H54 (cell line): ENCODE measurements at regions not wholly inside any gene's neighbourhood (a gene's known extent, or its start where the extent isn't known, plus 50 kb on each side); places are given as distances from the start of the nearest gene placed in this dataset.

Source experiments
- DNase-seq: peaks from one replicate; pipeline ENCODE4 v3.0.0; 2011; ENCODE audit warnings: low spot score, mixed read lengths; ENCODE audit not compliant: insufficient read length
- FAIRE-seq: peaks from 3 replicates; lab custom pipeline; 2011; peaks lifted over from hg19 to GRCh38; lab: Jason Lieb, UNC
- POLR2A ChIP-seq: IDR thresholded peaks from 2 replicates; pipeline ENCODE4 v1.6.1; 2011; ENCODE audit warnings: low read depth, mild to moderate bottlenecking, low read length

DNA sequence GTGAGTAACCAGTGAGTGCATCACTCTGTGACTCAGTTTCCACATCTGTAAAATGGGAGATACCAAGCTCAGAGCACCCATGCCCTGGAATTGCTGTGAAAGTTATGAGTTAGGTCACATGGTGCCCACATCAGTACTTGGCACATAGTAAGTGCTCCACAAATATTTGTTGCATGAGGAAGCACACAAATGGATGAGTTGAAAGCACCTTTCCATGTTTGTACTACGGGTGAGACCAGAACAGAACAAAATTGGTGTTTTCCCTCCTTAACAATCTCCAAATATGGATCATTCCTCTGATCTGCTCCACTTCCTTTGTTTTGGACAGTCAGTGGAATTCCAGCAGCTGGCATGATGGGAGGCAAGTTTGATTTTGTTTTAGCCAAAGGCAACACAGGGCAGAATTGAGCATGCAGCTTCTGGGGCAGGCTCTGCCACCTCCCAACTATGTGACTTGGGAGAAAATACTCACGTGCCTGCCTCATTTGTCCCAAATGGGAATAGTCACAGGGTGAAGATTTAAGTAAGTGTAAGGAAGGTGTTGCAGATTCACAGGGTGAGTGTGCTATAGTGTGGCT, 503.7 kb upstream of the SULF2 start:
- DNase-seq (no peak), FAIRE-seq (no peak)
- no peak for TF ChIP-seq POLR2A

DNA sequence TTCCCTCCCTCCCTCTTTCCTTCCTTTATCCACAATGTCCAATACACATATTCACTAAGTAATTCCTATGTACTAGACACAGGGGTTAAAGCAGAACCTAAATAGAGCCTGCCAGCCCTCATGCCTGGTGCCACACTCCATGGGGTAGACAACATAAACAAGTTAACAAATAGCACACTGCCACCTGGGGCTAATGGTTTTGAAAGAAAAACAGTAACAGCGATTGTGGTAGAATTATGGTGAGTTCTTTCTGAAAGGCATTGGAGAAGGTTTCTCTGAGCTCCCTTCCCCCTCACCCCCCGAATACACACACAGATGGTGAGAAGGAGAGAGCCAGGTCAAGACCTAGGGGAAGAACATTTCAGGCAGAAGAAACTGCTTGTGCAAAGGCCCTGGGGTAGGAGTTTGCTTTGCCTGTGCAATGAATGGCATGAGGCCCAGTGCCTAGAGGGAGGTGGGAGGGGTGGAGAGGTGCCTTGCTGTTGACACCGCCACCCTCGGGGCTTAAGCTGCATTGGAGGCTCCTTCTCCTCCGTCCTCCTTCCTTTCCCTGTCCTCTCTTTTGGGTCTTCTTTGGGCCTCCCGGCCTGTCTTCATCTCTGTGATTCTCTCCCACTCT, 502.4 kb upstream of the SULF2 start:
- no peak for FAIRE-seq
- no peak for DNase-seq
- no peak for TF ChIP-seq POLR2A

DNA sequence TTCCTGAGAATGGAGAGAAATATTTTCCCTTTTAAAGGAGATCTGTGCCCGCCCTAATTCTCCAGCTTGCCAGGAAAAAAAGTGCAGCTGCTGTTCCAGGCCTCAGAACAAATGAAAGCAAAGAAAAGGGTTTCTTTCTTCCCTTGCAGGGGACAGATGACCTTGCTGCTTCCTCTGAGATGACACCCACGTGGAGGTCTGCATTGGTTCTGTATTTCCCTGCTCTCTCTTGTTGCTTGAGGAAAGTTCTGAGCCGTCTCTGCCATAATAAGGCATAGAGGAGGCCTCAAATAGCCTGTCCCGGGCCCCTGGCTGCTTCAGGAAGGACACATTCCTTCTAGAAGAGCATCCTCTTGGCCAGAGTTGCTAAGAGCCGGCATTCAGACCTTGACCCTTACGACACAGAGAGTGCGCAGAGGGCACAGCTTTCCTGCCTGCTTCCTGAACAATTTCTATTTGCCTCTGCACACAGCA, 501.8 kb upstream of the SULF2 start:
- FAIRE-seq (no peak), DNase-seq (no peak)
- TF ChIP-seq POLR2A, result no peak

DNA sequence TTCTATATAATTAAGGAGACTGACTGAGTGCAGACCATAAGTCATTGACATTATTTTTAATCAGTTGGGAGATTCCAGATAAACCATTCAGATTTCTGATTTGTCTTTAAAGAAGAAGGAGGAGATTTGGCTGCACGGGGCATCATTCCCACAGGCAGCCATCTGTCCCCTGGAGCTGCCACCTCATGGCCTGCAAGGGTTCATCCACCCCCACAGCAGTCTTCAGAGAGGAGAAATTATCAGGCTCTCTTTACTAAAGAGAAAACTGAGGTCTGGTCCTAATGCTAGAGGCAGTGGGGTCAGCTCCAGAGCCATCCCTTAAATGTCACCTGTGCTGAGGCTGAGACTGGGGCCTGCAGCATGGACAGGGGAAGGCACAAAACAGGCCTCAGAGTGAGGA, 501.3 kb upstream of the SULF2 start:
- DNase-seq (no peak), FAIRE-seq (no peak)
- no peak for TF ChIP-seq POLR2A

DNA sequence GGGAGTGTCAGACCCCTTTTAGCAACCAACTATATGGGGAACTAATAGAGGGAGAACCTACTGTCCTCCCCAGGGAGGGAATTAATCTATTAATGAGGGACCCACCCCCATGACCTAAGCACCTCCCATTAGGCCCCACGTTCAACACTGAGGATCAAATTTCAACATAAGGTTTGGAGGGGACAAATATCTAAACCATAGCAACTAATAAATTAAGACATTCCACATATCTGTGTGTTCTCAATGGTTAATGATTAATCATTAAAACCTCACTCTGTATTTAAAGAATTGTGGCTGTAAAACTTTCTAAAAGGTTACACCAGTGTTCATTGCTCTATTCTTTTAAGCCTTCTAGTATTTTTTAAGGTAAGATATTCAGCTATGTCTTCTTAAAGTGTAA, 500.4 kb upstream of the SULF2 start:
- TF ChIP-seq POLR2A, result no peak
- FAIRE-seq (no peak), DNase-seq (no peak)

DNA sequence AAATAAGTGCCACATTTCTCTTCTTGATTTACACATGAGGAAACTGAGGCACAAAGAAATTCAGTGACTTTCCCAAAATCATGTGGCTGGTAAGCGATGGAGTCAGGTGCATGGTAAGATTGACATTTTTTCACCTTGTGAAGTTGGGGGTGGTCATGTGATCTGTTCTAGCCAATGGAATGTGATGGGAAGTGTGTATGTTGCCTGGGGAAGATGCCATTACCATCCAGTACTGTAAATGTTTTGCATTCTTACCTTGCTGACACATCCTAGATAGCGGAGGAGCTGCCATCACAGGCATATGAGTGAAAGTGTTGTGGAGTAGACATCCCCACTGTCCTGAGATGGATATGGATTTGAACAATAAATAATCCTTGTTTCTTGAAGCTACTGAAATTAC, 499.6 kb upstream of the SULF2 start:
- no peak for TF ChIP-seq POLR2A
- no peak for DNase-seq
- FAIRE-seq, result no peak

DNA sequence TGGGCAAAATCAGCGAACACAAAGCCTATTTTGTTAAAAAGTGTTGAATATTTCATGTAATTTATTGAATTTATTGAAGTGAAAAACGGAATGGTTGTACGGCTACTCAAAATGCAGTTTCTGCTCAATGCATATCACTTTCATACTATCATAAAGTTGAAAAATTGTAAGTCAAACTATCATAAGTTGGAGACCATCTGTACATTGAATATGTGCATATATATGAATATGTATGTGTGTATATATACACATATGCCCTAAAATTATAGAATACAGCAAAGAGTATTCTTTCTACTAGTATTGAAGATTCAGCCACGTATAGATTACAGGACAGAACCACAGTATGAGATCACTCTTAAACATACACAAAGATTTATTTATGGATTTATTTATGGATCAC, 499.0 kb upstream of the SULF2 start:
- FAIRE-seq (no peak), DNase-seq (no peak)
- TF ChIP-seq POLR2A, result no peak

DNA sequence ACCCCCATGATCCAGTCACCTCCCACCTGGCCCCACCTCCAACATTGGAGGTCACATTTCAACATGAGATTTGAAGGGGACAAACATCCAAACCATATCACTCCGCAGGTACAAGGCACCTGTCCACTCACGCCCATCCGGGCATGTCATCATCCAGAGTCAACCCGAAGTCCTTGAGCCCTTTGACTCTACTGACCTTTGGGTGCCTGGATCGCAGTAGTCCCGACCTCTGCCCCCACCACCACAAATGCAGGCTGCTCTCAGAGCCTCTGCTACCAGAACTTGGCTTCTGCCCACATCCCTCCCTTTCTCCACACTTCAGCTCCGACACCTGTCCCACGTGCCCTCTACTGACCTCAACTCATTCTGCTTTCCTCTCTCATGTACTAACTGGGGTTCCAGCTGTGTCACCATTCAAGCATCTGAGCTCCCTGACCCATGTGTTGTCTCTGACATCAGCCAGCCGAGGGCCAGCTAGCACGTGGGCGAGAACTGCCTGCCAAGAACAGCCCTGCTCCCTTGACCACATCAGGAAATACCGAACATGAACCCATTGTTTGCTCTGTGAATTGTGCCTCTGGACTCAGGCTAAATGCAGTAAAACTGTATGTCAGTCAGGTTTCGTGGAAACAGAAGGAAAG, 498.3 kb upstream of the SULF2 start:
- FAIRE-seq, result peak; percentile 20
- DNase-seq, result peak; percentile 61
- TF ChIP-seq POLR2A, result no peak

DNA sequence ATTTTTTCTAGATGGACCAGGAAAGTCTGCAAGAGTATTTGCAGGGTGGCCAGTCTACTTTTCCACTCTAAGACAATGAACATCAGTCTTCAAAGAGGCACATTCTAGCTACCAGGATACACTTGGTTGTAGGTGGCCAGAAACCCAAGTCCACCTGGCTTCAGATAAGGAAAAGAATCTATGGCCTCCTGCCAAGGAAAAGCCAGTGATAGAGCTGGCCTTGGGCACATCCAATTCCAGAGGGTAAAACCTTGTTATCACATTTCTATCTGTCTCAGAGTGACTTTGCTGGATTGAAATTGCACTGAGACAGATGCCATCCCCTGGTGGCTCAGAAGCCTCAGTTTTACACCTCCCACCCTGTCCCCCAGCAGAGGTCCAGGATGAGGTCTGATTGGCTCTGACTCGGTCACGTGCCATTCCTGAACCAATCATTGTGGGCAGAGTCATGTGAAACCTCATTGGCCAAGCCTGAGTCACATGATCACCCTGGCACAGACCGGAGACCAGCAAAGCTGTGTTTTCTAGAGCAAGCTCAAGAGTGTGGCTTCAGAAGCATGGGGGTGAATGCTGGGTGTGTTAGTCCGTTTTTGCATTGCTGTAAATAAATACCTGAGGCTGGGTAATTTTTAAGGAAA, 497.4 kb upstream of the SULF2 start:
- DNase-seq (no peak), FAIRE-seq (no peak)
- TF ChIP-seq POLR2A, result no peak

DNA sequence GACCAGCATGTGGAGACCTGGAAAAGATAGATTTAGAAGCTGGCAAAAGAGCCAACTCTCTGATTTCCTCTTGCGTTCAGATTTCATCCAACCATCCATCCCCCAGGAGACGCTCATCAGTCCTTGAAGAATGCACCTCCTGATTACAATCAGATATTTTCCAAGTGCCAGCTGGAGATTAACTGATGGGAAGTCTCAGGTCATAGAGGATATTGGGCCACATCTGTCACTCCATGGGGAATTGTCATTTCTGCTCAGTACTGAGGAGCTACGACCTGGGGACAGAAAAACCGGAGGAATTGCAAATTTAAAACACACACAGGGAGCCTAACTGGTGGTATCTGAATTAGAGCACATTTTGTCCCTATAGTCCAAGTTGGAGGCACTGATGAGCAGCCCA, 496.2 kb upstream of the SULF2 start:
- FAIRE-seq (no peak), DNase-seq (no peak)
- no peak for TF ChIP-seq POLR2A

DNA sequence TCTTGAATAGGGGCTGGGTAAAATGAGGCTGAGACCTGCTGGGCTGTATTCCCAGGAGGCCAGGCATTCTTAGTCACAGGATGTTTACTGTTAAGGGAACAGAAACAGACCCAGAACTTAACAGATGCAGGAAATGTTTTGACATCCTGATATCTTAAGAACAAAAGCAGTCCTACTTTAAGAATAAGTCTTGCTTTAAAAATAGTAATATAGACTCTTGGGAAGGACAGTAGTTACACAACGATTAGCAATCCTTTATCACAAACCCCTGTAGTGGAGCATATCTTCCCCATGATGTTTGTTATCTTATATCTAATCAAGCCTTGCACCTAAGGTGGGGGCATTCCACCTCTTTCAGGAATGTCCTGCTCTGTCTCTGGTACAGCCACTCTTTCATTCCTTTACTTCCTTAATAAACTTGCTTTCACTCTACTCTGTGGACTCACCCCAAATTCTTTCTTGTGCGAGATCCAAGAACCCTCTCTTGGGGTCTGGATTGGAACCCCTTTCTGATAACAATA, 493.7 kb upstream of the SULF2 start:
- no peak for TF ChIP-seq POLR2A
- FAIRE-seq, result no peak
- no peak for DNase-seq

DNA sequence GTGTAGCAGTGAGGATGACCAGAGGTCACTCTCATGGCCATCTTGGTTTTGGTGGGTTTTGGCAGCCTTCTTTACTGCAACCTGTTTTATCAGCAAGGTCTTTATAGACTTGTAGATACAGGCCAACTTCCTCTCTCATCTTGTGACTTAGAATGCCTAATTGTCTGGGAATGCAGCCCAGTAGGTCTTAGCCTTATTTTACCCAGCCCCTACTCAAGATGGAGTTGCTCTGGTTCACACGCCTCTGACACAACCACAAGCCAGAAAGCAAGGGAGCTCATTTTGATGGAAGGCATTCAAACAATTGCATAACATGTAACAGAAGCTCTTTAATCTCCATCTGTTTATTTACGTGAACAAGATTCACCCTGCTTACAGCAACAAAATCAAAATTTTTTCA, 492.0 kb upstream of the SULF2 start:
- FAIRE-seq (no peak), DNase-seq (no peak)
- no peak for TF ChIP-seq POLR2A

DNA sequence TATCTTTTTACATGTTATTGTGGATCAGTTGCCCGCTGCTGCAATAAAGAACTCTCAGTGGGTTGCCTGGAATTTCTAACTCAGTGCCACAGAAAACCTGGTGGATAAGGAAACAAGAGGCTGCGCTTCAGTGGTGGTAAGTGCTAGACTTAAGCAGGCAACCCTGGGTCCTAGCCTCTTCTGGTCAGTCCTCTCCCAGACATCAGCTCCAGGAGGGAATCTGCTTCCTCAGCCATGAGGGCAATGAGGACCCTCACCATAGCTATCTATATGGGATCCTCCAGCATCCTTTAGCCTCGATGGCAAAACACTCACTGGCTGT, 490.7 kb upstream of the SULF2 start:
- TF ChIP-seq POLR2A, result no peak
- no peak for DNase-seq
- FAIRE-seq, result no peak

DNA sequence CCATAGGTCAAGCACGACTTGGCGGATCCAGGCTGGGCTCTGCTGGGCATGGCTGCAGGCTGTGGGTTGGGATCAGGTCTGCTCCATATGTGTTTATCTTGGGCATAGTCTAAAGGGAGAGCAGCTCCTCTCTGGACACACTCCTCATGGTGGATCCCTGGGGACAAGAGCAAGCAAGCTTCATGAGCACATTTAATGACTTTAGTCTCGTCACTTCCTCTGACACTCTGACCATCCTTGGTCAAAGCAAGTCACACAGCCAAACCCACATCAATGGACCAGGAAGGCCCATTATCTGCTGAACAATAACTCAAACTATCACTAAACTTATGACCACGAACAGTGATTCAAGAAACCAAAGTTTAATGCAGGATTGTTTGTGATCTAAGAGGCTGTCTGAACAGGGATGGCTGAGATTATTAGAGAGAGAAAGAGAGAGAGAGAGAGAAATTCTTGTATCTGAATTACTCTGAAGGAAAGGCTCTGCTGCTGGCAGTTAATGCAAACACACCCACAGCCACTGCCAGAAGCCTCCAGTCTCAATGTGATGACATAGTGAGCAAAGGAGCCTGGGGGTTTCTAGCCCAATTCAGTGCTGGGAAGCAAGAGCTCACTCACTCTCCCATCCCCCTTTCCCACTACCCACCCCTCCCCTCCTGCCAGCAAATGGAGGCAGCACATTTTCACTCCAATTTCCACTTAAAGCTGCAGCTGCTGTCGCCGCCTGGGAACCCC, 490.2 kb upstream of the SULF2 start:
- no peak for TF ChIP-seq POLR2A
- FAIRE-seq (no peak), DNase-seq (no peak)
